ENCODE measurements at regions not wholly inside any gene's neighbourhood (a gene's known extent, or its start where the extent isn't known, plus 50 kb on each side); places are given as distances from the start of the nearest gene placed in this dataset.

DNA sequence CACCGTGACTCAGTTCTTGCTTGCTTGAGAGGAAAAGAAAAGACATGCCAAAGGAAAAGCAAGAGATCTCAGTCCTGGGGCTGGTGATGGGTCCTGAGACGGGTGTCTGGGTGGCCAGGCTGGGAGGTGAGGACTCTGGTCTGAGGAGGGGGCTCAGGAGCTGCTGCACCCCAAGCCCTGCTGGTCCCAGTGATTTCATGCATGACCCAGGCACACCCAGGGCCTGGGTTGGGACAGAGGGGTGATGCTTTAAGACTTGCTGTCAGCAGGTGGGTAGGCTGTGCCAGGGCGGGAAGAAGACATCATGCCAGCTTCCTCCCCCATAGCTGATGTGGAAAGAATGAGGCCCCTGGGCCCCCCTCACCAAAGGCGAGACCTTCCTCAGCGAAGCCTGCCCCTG is 65.1 kb upstream of the PMEPA1 start:
- Histone ChIP-seq H3K4me3 (no peak overlapping the region), H3K4me2 (no peak overlapping the region), H3K4me1 (peaks cover 51% of the 10 kb centered on the region), H3K27ac (peak overlapping the region; percentile 95 to 96), H3K9me3 (peaks cover 13% of the 10 kb centered on the region)
- TF ChIP-seq MAZ (IDR thresholded peaks at IDR 0.05; ENCODE audit: borderline replicate concordance, low read depth, low read length) (no peak), RNF2 (IDR thresholded peaks at IDR 0.05; ENCODE audit: borderline replicate concordance, low read depth) (no peak), ZSCAN20 (CRISPR knock-in tag; IDR thresholded peaks at IDR 0.05) (no peak), KDM5A (IDR thresholded peaks at IDR 0.05) (no peak), ZC3H11A (IDR thresholded peaks at IDR 0.05) (no peak), FOSL2 (IDR thresholded peaks at IDR 0.05) (no peak), FOSL2 (CRISPR knock-in tag; IDR thresholded peaks at IDR 0.05) (no peak), NR3C1 (IDR thresholded peaks at IDR 0.05) (no peak), RFX5 (IDR thresholded peaks at IDR 0.05) (no peak), HOXB13 (CRISPR knock-in tag; IDR thresholded peaks at IDR 0.05; ENCODE audit: low read depth) (no peak), USF2 (IDR thresholded peaks at IDR 0.05) (no peak)
- TF ChIP-seq, protein P1, sequence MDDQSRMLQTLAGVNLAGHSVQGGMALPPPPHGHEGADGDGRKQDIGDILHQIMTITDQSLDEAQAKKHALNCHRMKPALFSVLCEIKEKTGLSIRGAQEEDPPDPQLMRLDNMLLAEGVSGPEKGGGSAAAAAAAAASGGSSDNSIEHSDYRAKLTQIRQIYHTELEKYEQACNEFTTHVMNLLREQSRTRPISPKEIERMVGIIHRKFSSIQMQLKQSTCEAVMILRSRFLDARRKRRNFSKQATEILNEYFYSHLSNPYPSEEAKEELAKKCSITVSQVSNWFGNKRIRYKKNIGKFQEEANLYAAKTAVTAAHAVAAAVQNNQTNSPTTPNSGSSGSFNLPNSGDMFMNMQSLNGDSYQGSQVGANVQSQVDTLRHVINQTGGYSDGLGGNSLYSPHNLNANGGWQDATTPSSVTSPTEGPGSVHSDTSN (IDR thresholded peaks at IDR 0.05) = no peak
- TF ChIP-seq, protein P2, sequence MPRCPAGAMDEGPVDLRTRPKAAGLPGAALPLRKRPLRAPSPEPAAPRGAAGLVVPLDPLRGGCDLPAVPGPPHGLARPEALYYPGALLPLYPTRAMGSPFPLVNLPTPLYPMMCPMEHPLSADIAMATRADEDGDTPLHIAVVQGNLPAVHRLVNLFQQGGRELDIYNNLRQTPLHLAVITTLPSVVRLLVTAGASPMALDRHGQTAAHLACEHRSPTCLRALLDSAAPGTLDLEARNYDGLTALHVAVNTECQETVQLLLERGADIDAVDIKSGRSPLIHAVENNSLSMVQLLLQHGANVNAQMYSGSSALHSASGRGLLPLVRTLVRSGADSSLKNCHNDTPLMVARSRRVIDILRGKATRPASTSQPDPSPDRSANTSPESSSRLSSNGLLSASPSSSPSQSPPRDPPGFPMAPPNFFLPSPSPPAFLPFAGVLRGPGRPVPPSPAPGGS (IDR thresholded peaks at IDR 0.05) = no peak
- ChIA-PET CTCF (interaction anchor here (1.6 to 4.0 kb wide), 3 partner anchors 8 to 312 kb away, joined by 4 to 14 read pairs (median 11); no protein-coding TSS in a partner anchor), POLR2A (interaction anchor here (3.5 kb wide), 1 partner anchor 64 kb away, joined by 25 read pairs; the partner anchor contains the start of gene PMEPA1)
- ATAC-seq = no peak
- FAIRE-seq = no peak
- DNase-seq (ENCODE audit: low read depth in 1 of 2, low spot score in 1 of 2) = no peak
- 97% methylated on average over 5 of the region's 5 CpGs for WGBS (ENCODE audit: missing lambda C conversion rate)

GRCh38 chr20:57774111-57774880 is 64.5 kb upstream of the PMEPA1 start:
- peaks cover 51% of the 10 kb centered on the region for H3K4me1 ChIP-seq
- no peak overlapping the region for H3K4me3 ChIP-seq
- no peak for DNase-seq (ENCODE audit: low read depth in 1 of 2, low spot score in 1 of 2)
- peaks cover 13% of the 10 kb centered on the region for H3K9me3 ChIP-seq
- TF ChIP-seq KDM1A (IDR thresholded peaks at IDR 0.05; ENCODE audit: low read depth) (no peak), KDM5A (IDR thresholded peaks at IDR 0.05) (no peak), JUNB (IDR thresholded peaks at IDR 0.05) (no peak), FOSB (CRISPR knock-in tag; IDR thresholded peaks at IDR 0.05) (no peak), HOXB13 (CRISPR knock-in tag; IDR thresholded peaks at IDR 0.05; ENCODE audit: low read depth) (no peak), SMC3 (IDR thresholded peaks at IDR 0.05) (no peak)
- no peak overlapping the region for H3K4me2 ChIP-seq
- 98% methylated on average over 7 of the region's 12 CpGs for WGBS (ENCODE audit: missing lambda C conversion rate)
- FAIRE-seq = no peak
- POLR2A ChIA-PET = interaction anchor here (2.5 to 3.5 kb wide), 2 partner anchors 26 to 64 kb away, joined by 25 to 37 read pairs; partner anchors contain the start of gene PMEPA1
- no peak for ATAC-seq
- H3K27ac ChIP-seq = peak overlapping the region; percentile 95 to 96
- CTCF ChIA-PET = interaction anchor here (1.0 to 4.0 kb wide), 7 partner anchors 8 to 435 kb away, joined by 3 to 14 read pairs (median 4); no protein-coding TSS in a partner anchor

DNA sequence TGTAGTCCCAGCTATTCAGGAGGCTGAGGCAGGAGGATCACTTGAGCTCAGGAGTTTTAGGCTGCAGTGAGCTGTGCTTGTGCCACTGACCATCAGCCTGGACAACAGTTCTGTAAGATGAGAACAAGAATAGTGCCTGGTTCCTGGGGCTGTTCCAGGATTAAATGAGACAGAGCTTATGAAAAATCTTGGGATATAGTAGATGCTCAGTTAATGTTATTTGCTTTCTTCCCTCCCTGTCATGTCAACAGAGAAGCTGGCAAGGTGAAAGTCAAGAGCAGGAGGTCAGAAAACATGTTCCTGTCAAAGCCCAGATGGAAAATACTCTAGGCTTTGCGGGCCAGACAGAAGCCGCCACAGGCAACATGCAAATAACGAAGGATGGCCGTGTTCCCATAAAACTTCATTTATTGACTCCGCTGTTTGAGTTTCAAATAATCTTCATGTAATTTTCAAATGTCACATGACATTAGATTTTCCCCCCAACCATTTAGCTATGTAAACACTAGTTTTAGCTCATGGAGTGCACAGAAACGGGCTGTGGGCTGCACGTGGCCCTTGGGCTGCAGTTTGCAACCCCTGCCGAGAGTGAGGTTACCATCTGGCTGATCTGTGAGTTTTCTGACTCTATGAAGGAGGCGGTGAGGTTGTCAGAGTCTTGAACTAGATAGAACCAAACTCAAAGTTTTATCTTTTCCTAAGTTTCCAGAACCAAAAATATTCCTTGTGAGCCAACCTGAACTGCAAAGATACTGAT is 63.4 kb upstream of the PMEPA1 start:
- H3K4me2 ChIP-seq = peak overlapping the region; percentile 95
- no peak for FAIRE-seq

More for the DNA sequence above, 63.4 kb upstream of the PMEPA1 start:
- TF ChIP-seq CBX8 (IDR thresholded peaks at IDR 0.05) = no peak
- peak; percentile 34; the same call in 1 of the 2 replicates for TF ChIP-seq KDM1A (IDR thresholded peaks at IDR 0.05; ENCODE audit: low read depth)
- peak overlapping the region; percentile 95 to 96 for H3K27ac ChIP-seq
- H3K9me3 ChIP-seq = peaks cover 13% of the 10 kb centered on the region
- 95% methylated on average over 9 of the region's 9 CpGs for WGBS (ENCODE audit: missing lambda C conversion rate)
- DNase-seq (ENCODE audit: low read depth in 1 of 2, low spot score in 1 of 2) (no peak), ATAC-seq (no peak)
- ChIA-PET CTCF (interaction anchor here (0.7 to 4.0 kb wide), 18 partner anchors 9 to 436 kb away, joined by 3 to 14 read pairs (median 4); no protein-coding TSS in a partner anchor), POLR2A (interaction anchor here (0.9 to 3.5 kb wide), 14 partner anchors 9 to 314 kb away, joined by 3 to 37 read pairs (median 5); partner anchors contain the start of gene PMEPA1)
- peaks cover 54% of the 10 kb centered on the region for H3K4me1 ChIP-seq
- H3K4me3 ChIP-seq = no peak overlapping the region

Measured in A549 (cell line).